NOMO-1 treated with dmso at 0.1 percent for 144 hours (cell line): ENCODE measurements at regions not wholly inside any gene's neighbourhood (a gene's known extent, or its start where the extent isn't known, plus 50 kb on each side); places are given as distances from the start of the nearest gene placed in this dataset.

Experiments
- DNase-seq: peaks from one replicate; lab custom pipeline; 2025; ENCODE audit not compliant: unreplicated experiment; lab: John Stamatoyannopoulos, UW

GRCh38 chr3:69539134-69539533, 153.2 kb upstream of the FRMD4B start:
- DNase-seq: no peak

- DNase-seq: no peak
Measured at GRCh38 chr3:69538281-69538680, 152.4 kb upstream of the FRMD4B start.

- no peak for DNase-seq
Measured at GRCh38 chr3:69536306-69537020, 150.6 kb upstream of the FRMD4B start.

- no peak for DNase-seq
Measured at GRCh38 chr3:69535613-69536012, 149.7 kb upstream of the FRMD4B start.

- DNase-seq: no peak
Measured at GRCh38 chr3:69532547-69533224, 146.8 kb upstream of the FRMD4B start.

GRCh38 chr3:69531576-69532546, 146.0 kb upstream of the FRMD4B start:
- no peak for DNase-seq

- DNase-seq: no peak
Measured at GRCh38 chr3:69530554-69530953, 144.7 kb upstream of the FRMD4B start.

GRCh38 chr3:69527498-69527897, 141.6 kb upstream of the FRMD4B start:
- no peak for DNase-seq

GRCh38 chr3:69524816-69525215, 138.9 kb upstream of the FRMD4B start:
- no peak for DNase-seq

- no peak for DNase-seq
Measured at GRCh38 chr3:69521286-69521685, 135.4 kb upstream of the FRMD4B start.

- DNase-seq: no peak
Measured at GRCh38 chr3:69511361-69511760, 125.5 kb upstream of the FRMD4B start.

GRCh38 chr3:69510481-69511030, 124.7 kb upstream of the FRMD4B start:
- no peak for DNase-seq

- no peak for DNase-seq
Measured at GRCh38 chr3:69509288-69509687, 123.4 kb upstream of the FRMD4B start.

- DNase-seq: no peak
Measured at GRCh38 chr3:69505770-69506407, 120.0 kb upstream of the FRMD4B start.

- no peak for DNase-seq
Measured at GRCh38 chr3:69504232-69504631, 118.3 kb upstream of the FRMD4B start.

GRCh38 chr3:69500604-69501003, 114.7 kb upstream of the FRMD4B start:
- no peak for DNase-seq

GRCh38 chr3:69499899-69500421, 114.1 kb upstream of the FRMD4B start:
- no peak for DNase-seq

- no peak for DNase-seq
Measured at GRCh38 chr3:69499422-69499821, 113.5 kb upstream of the FRMD4B start.

- no peak for DNase-seq
Measured at GRCh38 chr3:69496856-69497255, 111.0 kb upstream of the FRMD4B start.

GRCh38 chr3:69494185-69494584, 108.3 kb upstream of the FRMD4B start:
- DNase-seq: no peak

GRCh38 chr3:69493157-69493556, 107.3 kb upstream of the FRMD4B start:
- DNase-seq: no peak
